ENCODE measurements at regions not wholly inside any gene's neighbourhood (a gene's known extent, or its start where the extent isn't known, plus 50 kb on each side); places are given as distances from the start of the nearest gene placed in this dataset.

DNA sequence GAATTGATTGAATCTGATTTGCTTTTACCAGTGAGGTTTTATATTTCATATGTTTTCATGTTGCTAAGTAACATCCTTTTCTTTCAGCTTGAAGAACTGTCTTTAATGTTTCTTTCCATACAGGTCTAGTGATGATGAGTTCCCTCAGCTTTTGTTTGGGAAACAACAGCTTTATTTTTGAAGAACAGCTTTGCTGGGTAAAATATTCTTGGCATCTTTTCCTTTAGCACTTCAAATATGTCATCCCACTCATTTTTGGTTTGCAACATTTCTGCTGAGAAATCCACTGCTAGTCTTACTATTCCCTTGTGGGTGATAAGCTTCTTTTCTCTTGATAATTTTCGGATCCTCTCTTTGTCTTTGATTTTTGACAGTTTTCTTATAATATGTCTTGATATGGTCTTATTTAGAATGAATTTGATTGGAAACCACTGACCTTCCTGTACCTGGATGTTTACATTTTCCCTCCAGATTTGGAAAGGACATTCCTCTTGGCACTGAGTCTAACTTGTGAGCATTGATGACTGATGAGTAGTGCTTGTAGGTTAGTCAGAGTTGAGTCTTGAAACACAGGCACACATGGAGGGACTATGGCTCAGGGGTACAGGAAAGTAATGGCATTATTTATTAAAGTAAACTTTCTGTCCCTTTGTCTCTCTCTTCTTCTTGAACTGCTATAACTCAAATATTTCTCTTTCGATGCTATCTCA is 220.3 kb downstream of the SPATA31D1 start:
- no peak overlapping the region for H3K4me3 ChIP-seq
- no peaks in the 10 kb centered on the region for H3K27me3 ChIP-seq (ENCODE audit: low read depth)
- ATAC-seq (no peak), DNase-seq (no peak)
- H3K27ac ChIP-seq: no peak overlapping the region
- H3K4me1 ChIP-seq: no peaks in the 10 kb centered on the region
- TF ChIP-seq, protein P1, sequence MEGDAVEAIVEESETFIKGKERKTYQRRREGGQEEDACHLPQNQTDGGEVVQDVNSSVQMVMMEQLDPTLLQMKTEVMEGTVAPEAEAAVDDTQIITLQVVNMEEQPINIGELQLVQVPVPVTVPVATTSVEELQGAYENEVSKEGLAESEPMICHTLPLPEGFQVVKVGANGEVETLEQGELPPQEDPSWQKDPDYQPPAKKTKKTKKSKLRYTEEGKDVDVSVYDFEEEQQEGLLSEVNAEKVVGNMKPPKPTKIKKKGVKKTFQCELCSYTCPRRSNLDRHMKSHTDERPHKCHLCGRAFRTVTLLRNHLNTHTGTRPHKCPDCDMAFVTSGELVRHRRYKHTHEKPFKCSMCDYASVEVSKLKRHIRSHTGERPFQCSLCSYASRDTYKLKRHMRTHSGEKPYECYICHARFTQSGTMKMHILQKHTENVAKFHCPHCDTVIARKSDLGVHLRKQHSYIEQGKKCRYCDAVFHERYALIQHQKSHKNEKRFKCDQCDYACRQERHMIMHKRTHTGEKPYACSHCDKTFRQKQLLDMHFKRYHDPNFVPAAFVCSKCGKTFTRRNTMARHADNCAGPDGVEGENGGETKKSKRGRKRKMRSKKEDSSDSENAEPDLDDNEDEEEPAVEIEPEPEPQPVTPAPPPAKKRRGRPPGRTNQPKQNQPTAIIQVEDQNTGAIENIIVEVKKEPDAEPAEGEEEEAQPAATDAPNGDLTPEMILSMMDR (IDR thresholded peaks at IDR 0.05): no peak
- no peaks in the 10 kb centered on the region for H3K36me3 ChIP-seq
- intact Hi-C loops (cut with DNase I): no loop called here
- no peaks in the 10 kb centered on the region for H3K9me3 ChIP-seq

- H3K9me3 ChIP-seq: no peaks in the 10 kb centered on the region
- no peak for ATAC-seq
- intact Hi-C loops (cut with DNase I): no loop called here
- H3K4me1 ChIP-seq: no peaks in the 10 kb centered on the region
- TF ChIP-seq, protein P1 (IDR thresholded peaks at IDR 0.05): no peak
- H3K27me3 ChIP-seq (ENCODE audit: low read depth): no peaks in the 10 kb centered on the region
- H3K4me3 ChIP-seq: no peak overlapping the region
- no peak overlapping the region for H3K27ac ChIP-seq
- H3K36me3 ChIP-seq: no peaks in the 10 kb centered on the region
- no peak for DNase-seq
These were observed 221.4 kb downstream of the SPATA31D1 start for GRCh38 chr9:82209797-82210470.

GRCh38 chr9:82212885-82213284 is 224.3 kb downstream of the SPATA31D1 start:
- intact Hi-C loops (cut with DNase I): no loop called here

GRCh38 chr9:82216435-82216834 is 227.9 kb downstream of the SPATA31D1 start:
- Histone ChIP-seq H3K9me3 (no peaks in the 10 kb centered on the region), H3K36me3 (no peaks in the 10 kb centered on the region), H3K4me3 (no peak overlapping the region), H3K27me3 (ENCODE audit: low read depth) (no peaks in the 10 kb centered on the region), H3K4me1 (no peaks in the 10 kb centered on the region), H3K27ac (no peak overlapping the region)
- intact Hi-C loops (cut with DNase I): no loop called here
- TF ChIP-seq, protein P1 (IDR thresholded peaks at IDR 0.05): no peak
- no peak for ATAC-seq
- DNase-seq: no peak

More at GRCh38 chr9:82212885-82213284, 224.3 kb downstream of the SPATA31D1 start:
- Histone ChIP-seq H3K36me3 (no peaks in the 10 kb centered on the region), H3K4me3 (no peak overlapping the region), H3K27ac (no peak overlapping the region), H3K9me3 (no peaks in the 10 kb centered on the region), H3K27me3 (ENCODE audit: low read depth) (no peaks in the 10 kb centered on the region), H3K4me1 (no peaks in the 10 kb centered on the region)
- TF ChIP-seq, protein P1 (IDR thresholded peaks at IDR 0.05): no peak
- DNase-seq: no peak
- ATAC-seq: no peak

GRCh38 chr9:82223442-82223841 is 234.9 kb downstream of the SPATA31D1 start:
- H3K27me3 ChIP-seq (ENCODE audit: low read depth): no peaks in the 10 kb centered on the region
- no peak overlapping the region for H3K4me3 ChIP-seq
- intact Hi-C loops (cut with DNase I): no loop called here
- TF ChIP-seq, protein P1 (IDR thresholded peaks at IDR 0.05): no peak
- no peaks in the 10 kb centered on the region for H3K9me3 ChIP-seq
- no peak overlapping the region for H3K27ac ChIP-seq
- H3K4me1 ChIP-seq: no peaks in the 10 kb centered on the region
- ATAC-seq: no peak
- no peaks in the 10 kb centered on the region for H3K36me3 ChIP-seq
- DNase-seq: no peak

Measured in lower lobe of right lung (tissue), 2 donors.